CD4-positive, CD25-positive, alpha-beta regulatory T cell (primary cell): ENCODE measurements at regions not wholly inside any gene's neighbourhood (a gene's known extent, or its start where the extent isn't known, plus 50 kb on each side); places are given as distances from the start of the nearest gene placed in this dataset.
"Not testable (repeated sequence)": the region's sequence is repeated elsewhere in the genome, so short reads cannot be mapped to it uniquely, and the experiment has no call there.

Source experiments
- ATAC-seq, 2 donors: fragments of 150-1000 bp; cut with Tn5 transposase; one replicate each; pipeline ENCODE4 v1.10.0; 2021; ENCODE audit warnings: low read depth in 2 of 2, moderate number of reproducible peaks in 2 of 2, moderate library complexity in 1 of 2
- DNase-seq, 3 donors: peaks; one replicate each; pipeline versions ENCODE4 v3.0.0 to v3.0.0-alpha.2; 2012 to 2022; ENCODE audit warnings: mixed read lengths in 1 of 3
- H3K27ac ChIP-seq: one replicate; pipeline ENCODE4 v1.7.0; 2013; ENCODE audit warnings: mild to moderate bottlenecking, low read length; ENCODE audit not compliant: insufficient read depth, poor library complexity, severe bottlenecking
- H3K27me3 ChIP-seq: one replicate; pipeline ENCODE4 v1.7.0; 2013; ENCODE audit warnings: low read length; ENCODE audit not compliant: control insufficient read depth, insufficient read depth
- H3K36me3 ChIP-seq: one replicate; pipeline ENCODE4 v1.7.0; 2013; ENCODE audit warnings: mild to moderate bottlenecking, low read length, moderate library complexity; ENCODE audit not compliant: control insufficient read depth, insufficient read depth
- H3K4me1 ChIP-seq: 2 replicates; pipeline ENCODE4 v1.7.0; 2013; ENCODE audit warnings: mild to moderate bottlenecking, low read length; ENCODE audit not compliant: insufficient read depth, control insufficient read depth, poor library complexity, severe bottlenecking
- H3K4me3 ChIP-seq: one replicate; pipeline ENCODE4 v1.7.0; 2013; ENCODE audit warnings: low read depth, mild to moderate bottlenecking, low read length, moderate library complexity
- H3K9me3 ChIP-seq, 2 experiments: 1 replicate in 1 of 2; 2 replicates in 1 of 2; pipeline ENCODE4 v1.7.0; 2013; ENCODE audit warnings: low read length in 2 of 2, mild to moderate bottlenecking in 1 of 2, moderate library complexity in 1 of 2; ENCODE audit not compliant: control insufficient read depth in 2 of 2
- H3K27ac Mint-ChIP-seq, 3 donors: one replicate each; pipeline ENCODE4 v1.8.0; 2020 to 2022; ENCODE audit warnings: mild to moderate bottlenecking in 3 of 3, mixed read lengths in 3 of 3, moderate library complexity in 2 of 3
- H3K27me3 Mint-ChIP-seq: one replicate; pipeline ENCODE4 v1.8.0; 2022; ENCODE audit warnings: mild to moderate bottlenecking, mixed read lengths
- H3K36me3 Mint-ChIP-seq: one replicate; pipeline ENCODE4 v1.8.0; 2020; ENCODE audit warnings: mixed read lengths
- H3K4me1 Mint-ChIP-seq, 4 donors: one replicate each; pipeline ENCODE4 v1.8.0; 2020 to 2022; ENCODE audit warnings: mixed read lengths in 4 of 4, mild to moderate bottlenecking in 1 of 4
- H3K4me3 Mint-ChIP-seq, 4 donors: one replicate each; pipeline ENCODE4 v1.8.0; 2020 to 2022; ENCODE audit warnings: mild to moderate bottlenecking in 4 of 4, mixed read lengths in 4 of 4, moderate library complexity in 3 of 4
- H3K9me3 Mint-ChIP-seq, 7 donors: one replicate each; pipeline ENCODE4 v1.8.0; 2020 to 2022; ENCODE audit warnings: mixed read lengths in 7 of 7, mild to moderate bottlenecking in 3 of 7, moderate library complexity in 2 of 7

GRCh38 chr3:23128655-23129054, 74.5 kb upstream of the UBE2E2 start:
- Mint-ChIP-seq H3K36me3 (no peaks in the 10 kb centered on the region), H3K4me1 (no peaks in the 10 kb centered on the region), H3K27ac (no peak overlapping the region), H3K9me3 (peaks cover 0 to 2% (median 0%) of the 10 kb centered on the region in 7 donors), H3K4me3 (no peak overlapping the region), H3K27me3 (no peaks in the 10 kb centered on the region)
- H3K4me1 ChIP-seq: no peaks in the 10 kb centered on the region
- no peaks in the 10 kb centered on the region for H3K27me3 ChIP-seq
- no peak overlapping the region for H3K4me3 ChIP-seq
- DNase-seq: no peak
- H3K36me3 ChIP-seq: no peaks in the 10 kb centered on the region
- no peaks in the 10 kb centered on the region for H3K9me3 ChIP-seq
- H3K27ac ChIP-seq: no peak overlapping the region
- no peak for ATAC-seq

- Histone ChIP-seq H3K36me3 (no peaks in the 10 kb centered on the region), H3K4me1 (no peaks in the 10 kb centered on the region), H3K27me3 (no peaks in the 10 kb centered on the region), H3K4me3 (no peak overlapping the region), H3K27ac (no peak overlapping the region), H3K9me3 (no peaks in the 10 kb centered on the region)
- H3K9me3 Mint-ChIP-seq: peaks cover 0 to 2% (median 0%) of the 10 kb centered on the region in 7 donors
- H3K36me3 Mint-ChIP-seq: no peaks in the 10 kb centered on the region
- H3K27ac Mint-ChIP-seq: no peak overlapping the region
- H3K27me3 Mint-ChIP-seq: no peaks in the 10 kb centered on the region
- DNase-seq (no peak), ATAC-seq (no peak)
- H3K4me3 Mint-ChIP-seq: no peak overlapping the region
- H3K4me1 Mint-ChIP-seq: no peaks in the 10 kb centered on the region
These were observed 74.0 kb upstream of the UBE2E2 start for GRCh38 chr3:23129117-23129516.

GRCh38 chr3:23129817-23130216, 73.3 kb upstream of the UBE2E2 start:
- H3K27ac ChIP-seq: no peak overlapping the region
- H3K9me3 Mint-ChIP-seq: peaks cover 0 to 3% (median 0%) of the 10 kb centered on the region in 7 donors
- no peak overlapping the region for H3K27ac Mint-ChIP-seq
- H3K36me3 ChIP-seq: no peaks in the 10 kb centered on the region
- no peaks in the 10 kb centered on the region for H3K27me3 ChIP-seq
- ATAC-seq: no peak
- H3K4me3 Mint-ChIP-seq: no peak overlapping the region
- no peaks in the 10 kb centered on the region for H3K36me3 Mint-ChIP-seq
- DNase-seq: no peak
- H3K4me1 Mint-ChIP-seq: no peaks in the 10 kb centered on the region
- H3K27me3 Mint-ChIP-seq: no peaks in the 10 kb centered on the region
- H3K4me3 ChIP-seq: no peak overlapping the region
- no peaks in the 10 kb centered on the region for H3K9me3 ChIP-seq
- no peaks in the 10 kb centered on the region for H3K4me1 ChIP-seq

GRCh38 chr3:23130406-23130805, 72.7 kb upstream of the UBE2E2 start:
- Mint-ChIP-seq H3K9me3 (peaks cover 0 to 2% (median 0%) of the 10 kb centered on the region in 7 donors), H3K4me3 (no peak overlapping the region), H3K4me1 (no peaks in the 10 kb centered on the region), H3K27me3 (no peaks in the 10 kb centered on the region), H3K36me3 (no peaks in the 10 kb centered on the region), H3K27ac (no peak overlapping the region)
- H3K27ac ChIP-seq: no peak overlapping the region
- DNase-seq: no peak
- H3K4me3 ChIP-seq: no peak overlapping the region
- H3K9me3 ChIP-seq: no peaks in the 10 kb centered on the region
- H3K4me1 ChIP-seq: no peaks in the 10 kb centered on the region
- no peaks in the 10 kb centered on the region for H3K27me3 ChIP-seq
- H3K36me3 ChIP-seq: no peaks in the 10 kb centered on the region
- no peak for ATAC-seq

DNA sequence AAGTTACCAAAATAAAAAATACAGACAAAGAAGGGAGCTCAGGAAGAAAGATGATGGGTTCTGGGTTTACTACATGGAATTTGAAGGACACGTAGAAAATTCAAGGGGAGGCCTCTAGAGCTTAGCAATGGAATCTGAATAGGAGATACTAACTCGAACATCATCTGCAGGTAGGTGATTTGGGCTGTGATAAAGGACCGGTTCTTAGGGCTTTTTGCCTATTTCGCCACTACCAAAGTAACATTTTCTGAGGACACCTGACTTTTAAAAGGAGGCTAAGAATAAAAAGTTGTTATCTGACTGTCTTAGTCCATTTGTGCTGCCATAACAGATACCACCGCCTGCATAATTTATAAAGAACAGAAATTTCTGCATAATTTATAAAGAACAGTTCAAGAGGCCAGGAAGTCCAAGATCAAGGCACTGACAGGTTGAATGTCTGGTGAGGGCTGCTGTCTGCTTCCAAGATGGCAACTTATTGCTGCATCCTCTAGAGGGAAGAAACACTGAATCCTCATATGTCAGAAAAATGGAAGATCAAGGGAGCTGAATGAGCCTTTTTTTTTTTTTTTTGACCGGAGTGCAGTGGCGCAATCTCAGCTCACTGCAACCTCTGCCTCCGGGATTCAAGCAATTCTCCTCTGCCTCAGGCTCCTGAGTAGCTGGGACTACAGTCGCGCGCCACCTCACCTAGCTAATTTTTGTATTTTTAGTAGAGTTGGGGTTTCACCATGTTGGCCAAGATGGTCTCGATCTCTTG, 67.9 kb upstream of the UBE2E2 start:
- H3K27ac Mint-ChIP-seq: no peak overlapping the region

DNA sequence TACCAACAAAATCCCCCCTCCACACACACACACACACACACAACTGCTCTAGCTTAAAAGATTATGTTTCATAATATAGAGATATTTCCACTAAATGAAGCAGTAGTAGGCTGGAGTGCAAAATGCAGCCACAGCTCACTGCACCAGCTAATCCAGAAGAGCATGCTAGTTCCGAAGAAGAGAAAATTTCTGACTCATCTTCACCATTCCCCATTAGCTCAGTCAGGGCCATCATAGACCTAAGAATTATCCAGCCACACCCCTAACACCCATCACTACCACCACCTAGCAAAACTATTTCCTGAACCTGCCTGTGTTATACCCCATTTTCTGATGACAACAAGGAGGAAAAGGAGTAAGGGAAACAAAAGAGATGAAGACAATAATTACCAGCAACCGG, 67.1 kb upstream of the UBE2E2 start:
- no peaks in the 10 kb centered on the region for H3K27me3 Mint-ChIP-seq
- H3K4me1 Mint-ChIP-seq: no peaks in the 10 kb centered on the region
- Histone ChIP-seq H3K36me3 (no peaks in the 10 kb centered on the region), H3K4me1 (no peaks in the 10 kb centered on the region), H3K9me3 (no peaks in the 10 kb centered on the region), H3K4me3 (no peak overlapping the region), H3K27ac (no peak overlapping the region), H3K27me3 (no peaks in the 10 kb centered on the region)
- no peak overlapping the region for H3K27ac Mint-ChIP-seq
- no peak overlapping the region for H3K4me3 Mint-ChIP-seq
- ATAC-seq (no peak), DNase-seq (no peak)
- peaks cover 0 to 7% (median 0%) of the 10 kb centered on the region in 7 donors for H3K9me3 Mint-ChIP-seq
- no peaks in the 10 kb centered on the region for H3K36me3 Mint-ChIP-seq

More for the DNA sequence above, 67.9 kb upstream of the UBE2E2 start:
- Histone ChIP-seq H3K9me3 (no peaks in the 10 kb centered on the region), H3K27me3 (no peaks in the 10 kb centered on the region), H3K36me3 (no peaks in the 10 kb centered on the region), H3K4me1 (no peaks in the 10 kb centered on the region), H3K4me3 (no peak overlapping the region), H3K27ac (no peak overlapping the region)
- Mint-ChIP-seq H3K9me3 (peaks cover 0 to 4% (median 0%) of the 10 kb centered on the region in 7 donors), H3K4me3 (no peak overlapping the region), H3K4me1 (no peaks in the 10 kb centered on the region), H3K27me3 (no peaks in the 10 kb centered on the region), H3K36me3 (no peaks in the 10 kb centered on the region)
- no peak for ATAC-seq
- DNase-seq: no peak

DNA sequence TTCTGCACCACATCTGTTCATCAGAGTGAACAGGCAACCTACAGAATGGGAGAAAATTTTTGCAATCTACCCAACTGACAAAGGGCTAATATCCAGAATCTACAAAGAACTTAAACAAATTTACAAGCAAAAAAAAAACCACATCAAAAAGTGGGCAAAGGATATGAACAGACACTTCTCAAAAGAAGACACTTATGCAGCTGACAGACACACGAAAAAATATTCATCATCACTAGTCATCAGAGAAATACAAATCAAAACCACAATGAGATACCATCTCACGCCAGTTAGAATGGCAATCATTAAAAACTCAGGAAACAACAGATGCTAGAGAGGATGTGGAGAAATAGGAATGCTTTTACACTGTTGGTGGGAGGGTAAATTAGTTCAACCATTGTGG, 59.1 kb upstream of the UBE2E2 start:
- not testable (repeated sequence) for DNase-seq, H3K4me1 ChIP-seq, H3K27ac Mint-ChIP-seq, H3K27me3 ChIP-seq, H3K4me1 Mint-ChIP-seq, H3K27ac ChIP-seq, H3K9me3 ChIP-seq, ATAC-seq, H3K36me3 Mint-ChIP-seq, H3K4me3 ChIP-seq, H3K4me3 Mint-ChIP-seq, H3K36me3 ChIP-seq, H3K27me3 Mint-ChIP-seq
- H3K9me3 Mint-ChIP-seq: peaks cover 0 to 10% (median 3%) of the 10 kb centered on the region in 7 donors

GRCh38 chr3:23146163-23146562, 57.0 kb upstream of the UBE2E2 start:
- ATAC-seq (no peak), DNase-seq (no peak)
- Mint-ChIP-seq H3K27ac (no peak overlapping the region), H3K27me3 (no peaks in the 10 kb centered on the region), H3K9me3 (peaks cover 0 to 10% (median 1%) of the 10 kb centered on the region in 7 donors), H3K36me3 (no peaks in the 10 kb centered on the region), H3K4me3 (no peak overlapping the region), H3K4me1 (peaks cover 0 to 3% (median 0%) of the 10 kb centered on the region in 4 donors)
- Histone ChIP-seq H3K36me3 (no peaks in the 10 kb centered on the region), H3K27me3 (no peaks in the 10 kb centered on the region), H3K4me1 (no peaks in the 10 kb centered on the region), H3K27ac (no peak overlapping the region), H3K9me3 (no peaks in the 10 kb centered on the region), H3K4me3 (no peak overlapping the region)
